LNCAP (cell line): ENCODE measurements at regions not wholly inside any gene's neighbourhood (a gene's known extent, or its start where the extent isn't known, plus 50 kb on each side); places are given as distances from the start of the nearest gene placed in this dataset.

Experiments
- TF ChIP-seq, protein P1 (sequence below): fragments of 450-650 bp; IDR thresholded peaks from 2 replicates; pipeline ENCODE4 v1.5.1; 2017; ENCODE audit warnings: mild to moderate bottlenecking

GRCh38 chr20:4476903-4477500 is 209.3 kb upstream of the PRNP start:
- TF ChIP-seq, protein P1, sequence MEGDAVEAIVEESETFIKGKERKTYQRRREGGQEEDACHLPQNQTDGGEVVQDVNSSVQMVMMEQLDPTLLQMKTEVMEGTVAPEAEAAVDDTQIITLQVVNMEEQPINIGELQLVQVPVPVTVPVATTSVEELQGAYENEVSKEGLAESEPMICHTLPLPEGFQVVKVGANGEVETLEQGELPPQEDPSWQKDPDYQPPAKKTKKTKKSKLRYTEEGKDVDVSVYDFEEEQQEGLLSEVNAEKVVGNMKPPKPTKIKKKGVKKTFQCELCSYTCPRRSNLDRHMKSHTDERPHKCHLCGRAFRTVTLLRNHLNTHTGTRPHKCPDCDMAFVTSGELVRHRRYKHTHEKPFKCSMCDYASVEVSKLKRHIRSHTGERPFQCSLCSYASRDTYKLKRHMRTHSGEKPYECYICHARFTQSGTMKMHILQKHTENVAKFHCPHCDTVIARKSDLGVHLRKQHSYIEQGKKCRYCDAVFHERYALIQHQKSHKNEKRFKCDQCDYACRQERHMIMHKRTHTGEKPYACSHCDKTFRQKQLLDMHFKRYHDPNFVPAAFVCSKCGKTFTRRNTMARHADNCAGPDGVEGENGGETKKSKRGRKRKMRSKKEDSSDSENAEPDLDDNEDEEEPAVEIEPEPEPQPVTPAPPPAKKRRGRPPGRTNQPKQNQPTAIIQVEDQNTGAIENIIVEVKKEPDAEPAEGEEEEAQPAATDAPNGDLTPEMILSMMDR: no peak

GRCh38 chr20:4472906-4473305 is 213.3 kb upstream of the PRNP start:
- TF ChIP-seq, protein P1: no peak

DNA sequence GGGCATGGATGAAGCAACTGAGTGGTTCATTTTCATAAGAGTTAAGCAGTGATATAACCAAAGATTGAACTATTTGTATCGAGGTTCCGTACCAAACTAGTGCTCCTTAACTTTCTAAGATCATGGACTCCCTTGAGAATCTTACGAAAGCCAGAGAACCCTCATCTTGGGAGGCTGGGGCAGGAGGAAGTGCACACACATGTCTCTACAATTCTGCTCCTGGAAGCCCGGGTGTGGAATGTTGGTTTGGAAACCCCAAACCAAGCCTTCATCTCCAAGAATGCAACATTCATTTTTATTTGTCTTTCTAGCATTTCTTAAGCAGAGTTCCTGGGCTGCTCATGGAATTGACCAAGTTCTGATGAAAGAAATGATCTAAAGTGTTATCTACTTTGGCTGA is 215.0 kb upstream of the PRNP start:
- TF ChIP-seq, protein P1: no peak

- TF ChIP-seq, protein P1: no peak
Observed at GRCh38 chr20:4470375-4470774, 215.9 kb upstream of the PRNP start.

GRCh38 chr20:4469910-4470309 is 216.3 kb upstream of the PRNP start:
- TF ChIP-seq, protein P1: no peak

DNA sequence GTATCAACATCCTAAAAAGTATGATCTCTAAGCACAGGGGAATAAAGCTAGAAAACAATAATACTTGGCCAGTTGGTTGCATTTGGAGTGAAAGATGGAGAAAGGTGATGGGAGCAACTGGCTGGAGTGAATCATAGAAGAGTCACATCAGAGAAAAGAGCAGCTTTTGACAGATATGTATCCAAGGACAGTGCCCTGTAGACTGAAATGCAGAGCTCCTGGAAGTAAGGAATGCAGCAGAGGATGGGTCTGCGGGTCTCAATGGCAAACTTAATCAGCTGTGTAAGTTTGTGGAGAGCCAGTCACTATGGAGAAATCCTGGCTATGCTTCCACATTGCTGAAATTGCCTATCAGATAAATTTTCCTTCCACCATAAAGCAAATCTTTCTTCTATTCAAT is 218.1 kb upstream of the PRNP start:
- TF ChIP-seq, protein P1: no peak

DNA sequence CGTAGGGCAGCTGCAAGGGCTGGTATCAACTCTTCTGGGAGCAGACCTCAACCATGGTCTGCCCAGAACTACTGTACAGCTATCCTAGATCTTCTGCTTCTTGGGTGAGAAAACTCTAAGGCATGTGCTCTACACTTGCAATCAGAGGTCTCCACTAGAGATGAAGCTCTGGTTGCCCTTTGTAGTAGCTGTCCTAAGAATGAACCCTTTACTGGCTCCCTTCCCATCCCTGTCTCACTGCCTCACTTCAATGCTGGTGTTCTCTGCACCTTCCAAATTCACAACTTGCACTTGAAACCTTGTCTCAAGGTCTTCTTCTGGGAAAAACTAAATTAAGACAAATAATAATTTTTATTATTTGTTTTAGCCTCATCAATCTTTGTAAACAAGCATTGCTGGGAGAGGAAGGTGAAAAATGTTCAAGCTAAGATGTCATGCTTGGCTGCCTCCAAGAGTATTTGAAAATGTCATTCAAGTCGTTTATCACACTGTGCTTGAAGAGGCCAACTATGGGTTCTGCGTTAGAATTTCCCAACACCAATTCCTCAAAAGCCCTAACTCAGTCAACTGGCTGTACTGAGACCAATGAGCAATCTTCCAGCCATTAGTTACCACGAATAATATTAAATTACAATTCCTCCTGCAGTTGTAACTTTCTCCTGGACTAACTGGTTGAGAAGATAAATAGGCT is 216.9 kb upstream of the ADRA1D start:
- TF ChIP-seq, protein P1: no peak

- TF ChIP-seq, protein P1: no peak
Observed at GRCh38 chr20:4465212-4465611, 216.1 kb upstream of the ADRA1D start.
